HEK293 (cell line): ENCODE measurements at regions not wholly inside any gene's neighbourhood (a gene's known extent, or its start where the extent isn't known, plus 50 kb on each side); places are given as distances from the start of the nearest gene placed in this dataset.

Source experiments
- CTCF ChIP-seq: fragments of 450-650 bp; formaldehyde crosslinking; IDR thresholded peaks from 2 replicates; pipeline ENCODE4 v1.5.1; 2016; ENCODE audit warnings: missing biosample characterization, missing genetic modification characterization
- ZFHX2 ChIP-seq: fragments of 450-650 bp; formaldehyde crosslinking; conservative IDR thresholded peaks from 2 replicates; pipeline ENCODE4 v1.5.1; 2016; ENCODE audit warnings: missing biosample characterization, missing genetic modification characterization
- ZNF132 ChIP-seq: fragments of 450-650 bp; formaldehyde crosslinking; IDR thresholded peaks from 2 replicates; pipeline ENCODE4 v1.5.1; 2017; ENCODE audit warnings: missing biosample characterization, missing genetic modification characterization, borderline replicate concordance
- ZNF140 ChIP-seq: fragments of 450-650 bp; formaldehyde crosslinking; IDR thresholded peaks from 2 replicates; pipeline ENCODE4 v1.5.1; 2016; ENCODE audit warnings: missing biosample characterization, missing genetic modification characterization

- no peak for TF ChIP-seq ZFHX2 (tag by site-specific recombination)
- no peak for TF ChIP-seq CTCF
- TF ChIP-seq ZNF140, result no peak
- TF ChIP-seq ZNF132 (tag by site-specific recombination), result no peak
Observed at GRCh38 chr4:183788308-183788905, 116.7 kb upstream of the STOX2 start.
